Activated CD4-positive, alpha-beta T cell treated with anti-CD3 and anti-CD28 coated beads, Interleukin-2, amount 10 ng/mL, durations not matched to agents 7 days and 5 days (primary cell): ENCODE measurements at regions not wholly inside any gene's neighbourhood (a gene's known extent, or its start where the extent isn't known, plus 50 kb on each side); places are given as distances from the start of the nearest gene placed in this dataset.

Experiments
- CTCF ChIA-PET: fragments of 350-600 bp; sonication (Branson Sonifier 250); formaldehyde crosslinking; loops from one replicate; lab custom pipeline; 2021; ENCODE audit warnings: antibody characterized with exemption; lab: Charles Lee
- POLR2A ChIA-PET: fragments of 350-600 bp; sonication (Branson Sonifier 250); formaldehyde crosslinking; loops from one replicate; lab custom pipeline; 2021; ENCODE audit warnings: antibody characterized with exemption; lab: Charles Lee
- DNase-seq: peaks from one replicate; pipeline ENCODE4 v3.0.0-alpha.2; 2020
- H3K27ac Mint-ChIP-seq: one replicate; pipeline ENCODE4 v1.8.0; 2021; ENCODE audit warnings: mild to moderate bottlenecking, moderate library complexity, mixed read lengths
- H3K27me3 Mint-ChIP-seq: one replicate; pipeline ENCODE4 v1.8.0; 2021; ENCODE audit warnings: mixed read lengths
- H3K36me3 Mint-ChIP-seq: one replicate; pipeline ENCODE4 v1.8.0; 2021; ENCODE audit warnings: low read depth, mixed read lengths
- H3K4me1 Mint-ChIP-seq: one replicate; pipeline ENCODE4 v1.8.0; 2021; ENCODE audit warnings: mixed read lengths
- H3K4me3 Mint-ChIP-seq: one replicate; pipeline ENCODE4 v1.8.0; 2021; ENCODE audit warnings: mild to moderate bottlenecking, moderate library complexity, mixed read lengths
- H3K9me3 Mint-ChIP-seq: one replicate; pipeline ENCODE4 v1.8.0; 2021; ENCODE audit warnings: mixed read lengths

DNA sequence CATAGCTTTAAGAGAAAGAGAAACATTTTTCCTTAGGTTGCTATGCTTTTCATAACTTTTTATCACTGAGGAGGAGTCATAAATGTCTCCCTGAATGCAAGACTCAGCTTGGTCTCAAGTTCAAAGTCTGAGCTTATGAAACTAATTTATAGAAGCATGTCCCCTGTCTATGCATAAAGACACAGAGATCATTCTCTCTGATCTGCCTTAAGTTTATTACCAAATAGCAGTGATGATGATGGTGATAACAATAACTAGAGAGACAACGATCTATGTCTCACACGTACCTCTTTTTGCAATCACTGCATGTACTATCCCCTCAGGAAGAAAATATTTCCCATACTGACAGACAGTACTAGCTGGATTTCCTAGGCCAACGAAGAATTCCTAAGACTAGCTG lies 266.4 kb upstream of the G2E3 start:
- no peaks in the 10 kb centered on the region for H3K36me3 Mint-ChIP-seq
- CTCF ChIA-PET = no interaction called here
- H3K4me1 Mint-ChIP-seq = no peaks in the 10 kb centered on the region
- H3K4me3 Mint-ChIP-seq = no peak overlapping the region
- no peaks in the 10 kb centered on the region for H3K27me3 Mint-ChIP-seq
- H3K9me3 Mint-ChIP-seq = no peaks in the 10 kb centered on the region
- no peak overlapping the region for H3K27ac Mint-ChIP-seq
- POLR2A ChIA-PET = no interaction called here
- no peak for DNase-seq

DNA sequence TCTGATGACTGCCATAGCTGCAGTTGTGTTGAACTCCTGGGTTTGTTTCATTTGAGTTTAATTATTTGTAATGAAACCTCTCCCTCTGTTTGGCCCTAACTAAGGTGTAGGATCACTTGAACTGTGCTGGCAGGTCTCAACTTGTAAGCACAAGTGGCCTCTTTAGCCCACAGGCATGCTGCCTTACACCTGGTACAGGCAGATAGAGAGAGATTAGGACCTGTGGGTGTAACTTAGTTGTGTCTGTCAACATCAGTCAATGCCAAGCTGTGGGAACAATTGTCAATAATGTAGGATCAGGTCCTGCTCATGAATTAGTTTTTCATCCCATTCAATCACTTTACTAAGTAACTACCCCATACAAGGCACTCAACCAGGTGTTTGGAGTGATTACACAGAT lies 263.0 kb upstream of the G2E3 start:
- CTCF ChIA-PET = no interaction called here
- POLR2A ChIA-PET = no interaction called here
- no peaks in the 10 kb centered on the region for H3K36me3 Mint-ChIP-seq

DNA sequence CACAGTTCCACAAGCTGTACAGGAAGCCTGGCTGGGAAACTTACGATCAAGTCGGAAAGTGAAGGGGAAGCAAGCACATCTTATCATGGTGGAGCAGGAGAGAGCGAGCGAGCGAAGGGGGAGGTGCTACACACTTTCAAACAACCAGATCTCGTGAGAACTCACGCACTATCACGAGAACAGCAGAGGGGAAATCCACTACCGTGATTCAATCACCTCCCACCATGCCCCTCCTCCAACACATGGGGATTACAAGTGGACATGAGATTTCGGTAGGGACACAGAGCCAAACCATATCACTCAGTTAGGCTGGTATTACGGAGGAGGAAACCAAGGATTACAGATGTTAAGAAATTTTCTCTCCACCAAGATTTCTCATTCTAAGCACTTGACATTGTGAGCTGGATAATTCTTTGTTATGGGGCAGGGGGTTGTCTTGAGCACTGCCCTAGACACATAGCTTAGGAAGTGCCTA lies 262.0 kb upstream of the G2E3 start:
- POLR2A ChIA-PET = no interaction called here
- H3K27ac Mint-ChIP-seq = no peak overlapping the region
- no peaks in the 10 kb centered on the region for H3K27me3 Mint-ChIP-seq
- H3K36me3 Mint-ChIP-seq = no peaks in the 10 kb centered on the region
- no peak overlapping the region for H3K4me3 Mint-ChIP-seq
- CTCF ChIA-PET = no interaction called here
- H3K9me3 Mint-ChIP-seq = no peaks in the 10 kb centered on the region
- no peak for DNase-seq
- no peaks in the 10 kb centered on the region for H3K4me1 Mint-ChIP-seq

More for the DNA sequence above, 263.0 kb upstream of the G2E3 start:
- H3K27me3 Mint-ChIP-seq = no peaks in the 10 kb centered on the region
- no peak for DNase-seq
- no peak overlapping the region for H3K4me3 Mint-ChIP-seq
- no peak overlapping the region for H3K27ac Mint-ChIP-seq
- no peaks in the 10 kb centered on the region for H3K9me3 Mint-ChIP-seq
- H3K4me1 Mint-ChIP-seq = no peaks in the 10 kb centered on the region

DNA sequence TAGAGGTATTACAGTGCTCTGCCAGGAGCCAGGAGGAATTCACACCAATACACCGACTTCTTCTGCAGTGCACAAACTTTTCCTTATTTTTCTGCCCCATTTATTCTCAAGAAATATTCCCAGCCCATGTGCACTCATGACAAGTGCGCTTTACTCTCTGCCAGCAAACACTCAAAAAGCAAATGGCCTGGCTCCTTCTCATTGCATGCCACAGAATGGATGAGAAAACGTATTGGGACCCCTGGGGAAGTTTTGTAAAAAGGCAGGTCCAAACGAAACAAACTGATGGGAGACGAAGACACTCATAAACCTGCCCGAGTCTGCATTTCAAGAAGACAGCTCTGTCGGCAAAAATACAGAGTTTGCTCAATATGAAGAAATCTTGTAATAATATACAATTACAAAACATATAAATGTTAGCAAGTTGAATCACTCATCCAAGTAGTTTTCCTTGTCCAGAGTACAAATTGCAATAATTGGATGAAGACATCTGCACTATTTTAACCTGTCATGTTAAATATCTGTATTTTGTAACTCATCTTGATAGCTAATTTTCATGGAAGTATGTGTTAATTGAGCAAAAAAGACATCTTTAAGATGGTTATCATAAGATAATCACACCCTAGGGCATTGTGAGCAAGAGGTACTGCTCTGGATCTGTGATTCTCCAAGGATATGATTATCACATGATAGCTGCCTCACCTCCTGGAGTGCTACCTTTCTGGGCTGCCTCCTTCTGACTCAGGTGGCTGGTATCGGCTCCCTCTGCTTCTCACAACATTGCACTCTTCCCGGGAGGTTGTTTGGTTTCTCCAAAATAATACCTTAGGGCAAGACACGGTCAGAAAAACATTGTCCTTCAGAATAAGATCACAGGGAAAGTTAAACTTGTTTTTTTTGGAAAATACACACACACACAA lies 260.8 kb upstream of the G2E3 start:
- Mint-ChIP-seq H3K27me3 (no peaks in the 10 kb centered on the region), H3K27ac (no peak overlapping the region), H3K36me3 (no peaks in the 10 kb centered on the region), H3K4me1 (no peaks in the 10 kb centered on the region), H3K4me3 (no peak overlapping the region), H3K9me3 (no peaks in the 10 kb centered on the region)
- ChIA-PET CTCF (interaction anchor here (1.0 kb wide), 1 partner anchor 28 kb away, joined by 3 read pairs; no protein-coding TSS in a partner anchor), POLR2A (no interaction called here)
- no peak for DNase-seq

DNA sequence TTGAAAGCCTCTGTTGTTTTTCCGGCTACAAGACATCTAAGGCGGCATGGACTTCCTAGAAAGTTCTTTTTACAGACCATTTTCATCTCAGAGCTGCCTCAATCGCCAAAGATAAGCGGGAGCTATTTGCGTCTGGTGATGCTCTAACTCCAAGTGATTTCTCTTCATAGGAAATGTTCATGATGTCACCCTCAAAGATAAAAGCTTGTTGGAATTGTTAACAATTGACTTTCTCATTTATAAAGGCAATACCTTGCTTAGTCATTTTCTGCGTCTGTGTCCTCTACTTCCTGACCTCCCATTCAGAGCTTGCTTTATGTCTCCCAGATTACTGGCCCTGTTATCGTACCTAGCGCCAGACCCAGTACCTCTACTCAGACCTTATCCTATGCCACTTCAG lies 259.0 kb upstream of the G2E3 start:
- Mint-ChIP-seq H3K4me1 (no peaks in the 10 kb centered on the region), H3K4me3 (no peak overlapping the region), H3K9me3 (no peaks in the 10 kb centered on the region), H3K27ac (no peak overlapping the region), H3K36me3 (no peaks in the 10 kb centered on the region), H3K27me3 (no peaks in the 10 kb centered on the region)
- POLR2A ChIA-PET = no interaction called here
- CTCF ChIA-PET = interaction anchor here (1.1 kb wide), 1 partner anchor 28 kb away, joined by 3 read pairs; no protein-coding TSS in a partner anchor
- no peak for DNase-seq

DNA sequence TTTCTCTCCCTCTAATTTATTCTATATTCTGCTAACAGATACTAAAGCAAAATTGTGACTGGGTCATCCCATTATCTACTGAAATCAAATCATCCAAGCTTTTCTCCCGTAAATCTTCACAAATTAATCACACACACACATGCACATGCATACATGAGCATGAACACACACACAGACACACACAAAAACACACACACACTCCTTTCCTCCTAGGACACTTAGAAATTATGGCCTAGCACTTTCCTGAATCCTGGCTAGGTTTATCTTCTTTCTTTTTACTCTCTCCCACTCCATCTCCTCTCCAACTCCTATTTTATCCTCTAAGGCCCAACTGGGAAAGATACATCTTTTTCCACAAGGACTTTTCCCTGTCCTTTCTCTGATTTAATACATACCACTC lies 255.6 kb upstream of the G2E3 start:
- no peaks in the 10 kb centered on the region for H3K9me3 Mint-ChIP-seq
- H3K27me3 Mint-ChIP-seq = peaks cover 2% of the 10 kb centered on the region
- no peak overlapping the region for H3K27ac Mint-ChIP-seq
- no peaks in the 10 kb centered on the region for H3K4me1 Mint-ChIP-seq
- ChIA-PET CTCF (no interaction called here), POLR2A (no interaction called here)
- no peak for DNase-seq
- no peak overlapping the region for H3K4me3 Mint-ChIP-seq
- no peaks in the 10 kb centered on the region for H3K36me3 Mint-ChIP-seq

DNA sequence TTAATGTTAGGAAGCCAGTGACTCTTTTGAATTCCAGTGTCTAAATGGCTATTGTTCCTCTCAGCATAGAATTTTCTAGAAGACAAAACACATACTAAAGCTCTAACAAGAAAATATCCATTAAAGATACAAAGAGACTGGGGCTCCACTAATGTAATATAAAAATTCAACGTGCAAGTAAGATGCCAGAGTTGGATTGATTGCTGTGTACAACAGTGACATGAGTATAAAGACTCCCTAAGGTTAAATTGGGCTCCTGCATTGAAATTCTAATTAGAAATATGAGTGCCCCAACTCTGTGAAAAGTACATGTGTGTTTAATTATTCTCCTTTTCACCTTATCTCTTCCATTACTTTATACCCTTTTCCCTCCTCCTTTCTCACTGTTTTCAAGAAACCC lies 253.6 kb upstream of the G2E3 start:
- no peaks in the 10 kb centered on the region for H3K4me1 Mint-ChIP-seq
- no peaks in the 10 kb centered on the region for H3K36me3 Mint-ChIP-seq
- H3K27me3 Mint-ChIP-seq = peaks cover 2% of the 10 kb centered on the region
- H3K9me3 Mint-ChIP-seq = no peaks in the 10 kb centered on the region
- DNase-seq = no peak
- H3K27ac Mint-ChIP-seq = no peak overlapping the region
- H3K4me3 Mint-ChIP-seq = no peak overlapping the region
- ChIA-PET POLR2A (no interaction called here), CTCF (no interaction called here)

DNA sequence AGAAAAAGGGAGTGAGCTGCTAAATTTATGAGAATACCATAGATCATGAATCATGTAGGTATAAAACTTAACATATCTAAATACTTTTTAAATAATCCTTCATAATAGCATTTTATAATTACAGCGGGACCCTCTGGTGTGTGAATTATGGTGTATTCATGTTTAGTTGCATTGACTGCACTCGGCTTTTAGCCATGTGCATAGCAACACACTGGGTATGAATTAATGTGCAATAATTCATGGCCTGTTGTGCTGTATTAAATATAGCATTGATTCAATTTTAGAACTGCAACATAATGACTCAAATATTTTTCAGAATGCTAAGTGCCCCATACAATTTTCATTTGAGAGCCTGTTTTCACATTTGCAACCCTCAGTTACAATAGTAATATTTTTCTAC lies 249.6 kb upstream of the G2E3 start:
- Mint-ChIP-seq H3K27ac (no peak overlapping the region), H3K27me3 (peaks cover 2% of the 10 kb centered on the region), H3K4me3 (no peak overlapping the region), H3K36me3 (no peaks in the 10 kb centered on the region), H3K4me1 (no peaks in the 10 kb centered on the region), H3K9me3 (no peaks in the 10 kb centered on the region)
- POLR2A ChIA-PET = no interaction called here
- CTCF ChIA-PET = no interaction called here
- DNase-seq = no peak

DNA sequence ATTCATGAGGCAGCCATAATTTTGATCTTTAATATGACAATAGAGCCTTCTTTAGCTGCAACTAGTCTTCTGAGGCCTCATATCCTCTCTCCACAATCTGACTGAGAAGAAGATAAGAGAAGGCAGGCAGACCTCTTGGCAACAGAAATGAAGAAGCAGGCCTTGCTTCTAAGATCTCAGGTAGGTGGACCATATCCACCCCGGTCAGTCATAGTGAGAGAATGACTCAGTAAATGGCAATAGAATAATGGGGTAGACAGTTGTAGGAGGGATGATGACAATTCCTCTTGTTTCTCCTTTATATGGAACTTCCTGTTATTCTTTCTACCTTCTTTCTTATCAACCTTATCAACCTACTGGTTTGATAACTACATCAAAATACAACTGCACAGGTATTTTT lies 246.7 kb upstream of the G2E3 start:
- POLR2A ChIA-PET = no interaction called here
- H3K36me3 Mint-ChIP-seq = no peaks in the 10 kb centered on the region
- DNase-seq = no peak
- CTCF ChIA-PET = no interaction called here
- no peaks in the 10 kb centered on the region for H3K9me3 Mint-ChIP-seq
- no peaks in the 10 kb centered on the region for H3K4me1 Mint-ChIP-seq
- H3K4me3 Mint-ChIP-seq = no peak overlapping the region
- H3K27me3 Mint-ChIP-seq = no peaks in the 10 kb centered on the region
- no peak overlapping the region for H3K27ac Mint-ChIP-seq

DNA sequence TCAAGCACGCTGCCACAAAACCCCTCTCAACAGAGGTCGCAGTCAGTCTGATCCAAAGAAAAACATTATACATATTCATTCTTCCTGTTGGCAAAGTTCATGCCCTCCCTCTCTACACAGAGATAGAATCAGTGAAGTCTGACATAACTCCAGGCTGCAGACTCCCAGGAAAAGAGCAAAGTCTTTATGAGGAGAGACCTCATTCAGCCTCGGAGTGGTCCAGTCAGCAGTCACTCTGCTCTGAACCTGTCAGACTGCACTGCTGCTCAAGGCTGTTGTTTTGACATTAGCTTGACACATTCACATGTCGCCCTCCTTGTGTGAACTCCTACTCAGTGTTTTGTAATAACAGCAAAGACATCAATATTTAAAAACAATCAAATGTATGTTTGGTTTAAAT lies 241.2 kb upstream of the G2E3 start:
- DNase-seq = no peak
- Mint-ChIP-seq H3K27ac (no peak overlapping the region), H3K36me3 (no peaks in the 10 kb centered on the region), H3K4me1 (no peaks in the 10 kb centered on the region), H3K9me3 (no peaks in the 10 kb centered on the region), H3K27me3 (no peaks in the 10 kb centered on the region), H3K4me3 (no peak overlapping the region)
- ChIA-PET CTCF (no interaction called here), POLR2A (no interaction called here)

DNA sequence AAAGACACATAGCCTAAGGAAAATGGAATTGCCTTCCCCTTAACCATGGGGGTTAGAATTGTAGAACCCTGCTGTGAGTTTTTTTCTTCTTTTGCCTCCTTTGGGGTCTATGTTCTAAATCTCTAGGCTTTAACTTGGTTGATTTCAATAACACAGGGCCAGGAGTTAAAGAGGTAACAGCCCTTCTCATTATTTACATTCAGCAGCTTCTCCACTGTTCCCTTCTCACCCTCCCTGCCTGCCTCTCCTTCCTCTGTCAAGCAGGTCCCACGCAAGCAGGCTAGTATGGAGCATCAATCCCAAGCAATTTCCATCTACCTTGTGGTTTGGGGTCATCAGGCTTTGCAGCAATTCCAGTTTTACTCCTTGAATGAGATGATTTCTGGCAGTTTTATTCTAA lies 236.1 kb upstream of the G2E3 start:
- H3K27ac Mint-ChIP-seq = no peak overlapping the region

DNA sequence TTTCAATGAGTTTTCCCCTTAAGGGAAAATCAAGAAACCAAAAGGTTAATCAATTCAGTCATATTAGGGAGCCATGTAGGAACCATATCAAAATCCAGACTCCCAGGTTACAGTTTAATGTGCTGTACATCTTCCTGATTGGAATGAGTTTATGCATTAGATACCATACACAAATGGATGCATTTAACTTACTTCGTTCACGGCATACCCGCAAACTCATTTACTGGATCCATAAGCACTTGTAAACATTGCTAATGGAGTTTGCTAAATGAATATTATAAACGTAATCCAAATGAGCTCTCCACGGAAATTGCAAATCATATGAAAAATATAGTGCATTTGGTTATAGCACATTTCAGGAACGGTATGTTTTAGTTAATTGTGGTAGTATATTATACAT lies 228.9 kb upstream of the G2E3 start:
- H3K27ac Mint-ChIP-seq = no peak overlapping the region
- no peaks in the 10 kb centered on the region for H3K36me3 Mint-ChIP-seq
- H3K4me3 Mint-ChIP-seq = no peak overlapping the region
- H3K27me3 Mint-ChIP-seq = no peaks in the 10 kb centered on the region
- ChIA-PET CTCF (no interaction called here), POLR2A (no interaction called here)
- peaks cover 5% of the 10 kb centered on the region for H3K9me3 Mint-ChIP-seq
- no peak for DNase-seq
- H3K4me1 Mint-ChIP-seq = no peaks in the 10 kb centered on the region

More for the DNA sequence above, 236.1 kb upstream of the G2E3 start:
- Mint-ChIP-seq H3K4me1 (no peaks in the 10 kb centered on the region), H3K36me3 (no peaks in the 10 kb centered on the region), H3K9me3 (no peaks in the 10 kb centered on the region), H3K4me3 (no peak overlapping the region), H3K27me3 (no peaks in the 10 kb centered on the region)
- ChIA-PET CTCF (no interaction called here), POLR2A (no interaction called here)
- no peak for DNase-seq

DNA sequence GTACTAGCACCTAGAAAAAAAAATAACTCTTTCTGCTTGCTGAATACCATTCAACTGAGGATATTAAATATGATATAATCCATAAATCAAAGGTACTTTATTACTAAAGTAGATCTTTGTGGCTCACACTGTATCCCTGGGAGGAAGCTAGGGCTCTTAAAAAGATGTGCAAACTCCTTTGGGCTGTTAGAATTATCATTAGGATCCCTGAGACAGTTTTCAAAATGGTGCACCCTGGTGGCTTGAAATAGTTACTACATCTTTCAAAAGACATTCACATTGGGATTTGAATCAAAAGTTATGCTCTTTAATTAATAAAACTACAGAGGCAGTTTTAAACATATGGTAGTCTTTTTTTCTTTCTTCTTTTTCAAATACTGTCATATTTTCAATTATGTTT lies 228.5 kb upstream of the G2E3 start:
- no peaks in the 10 kb centered on the region for H3K27me3 Mint-ChIP-seq
- H3K36me3 Mint-ChIP-seq = no peaks in the 10 kb centered on the region
- no peaks in the 10 kb centered on the region for H3K4me1 Mint-ChIP-seq
- ChIA-PET CTCF (no interaction called here), POLR2A (no interaction called here)
- H3K4me3 Mint-ChIP-seq = no peak overlapping the region
- DNase-seq = no peak
- peaks cover 5% of the 10 kb centered on the region for H3K9me3 Mint-ChIP-seq
- no peak overlapping the region for H3K27ac Mint-ChIP-seq

DNA sequence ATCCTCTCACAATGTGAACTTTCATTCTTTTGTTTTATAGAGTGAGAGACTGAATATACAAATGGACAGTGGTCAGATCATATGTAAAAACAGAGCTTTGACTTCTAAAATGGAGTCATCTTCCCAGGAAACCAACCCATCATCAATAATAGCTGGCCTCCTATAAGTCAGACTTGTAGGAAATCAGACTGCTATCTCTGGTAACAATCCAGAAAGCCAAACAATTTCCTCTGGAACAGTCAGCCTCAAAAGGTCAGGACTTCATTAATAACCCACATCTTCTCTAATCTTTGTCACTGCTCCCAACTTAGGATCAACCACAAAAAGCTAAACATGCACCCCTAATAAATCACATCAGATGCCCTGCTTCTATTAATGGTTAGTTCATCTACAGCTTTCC lies 227.9 kb upstream of the G2E3 start:
- CTCF ChIA-PET = no interaction called here
- H3K4me3 Mint-ChIP-seq = no peak overlapping the region

More for the DNA sequence above, 227.9 kb upstream of the G2E3 start:
- Mint-ChIP-seq H3K9me3 (peaks cover 5% of the 10 kb centered on the region), H3K36me3 (no peaks in the 10 kb centered on the region), H3K27ac (no peak overlapping the region), H3K4me1 (no peaks in the 10 kb centered on the region), H3K27me3 (no peaks in the 10 kb centered on the region)
- POLR2A ChIA-PET = no interaction called here
- no peak for DNase-seq
